Ovary (tissue), 3 donors: ENCODE measurements at regions not wholly inside any gene's neighbourhood (a gene's known extent, or its start where the extent isn't known, plus 50 kb on each side); places are given as distances from the start of the nearest gene placed in this dataset.

Experiments used
- CTCF ChIP-seq, 3 donors: fragments of 450-650 bp in 2 of 3; fragments of 200-600 bp in 1 of 3; IDR thresholded peaks; one replicate each; pipeline versions ENCODE4 v1.5.1 to v1.8.0; 2016 to 2022; ENCODE audit warnings: antibody characterized with exemption in 3 of 3, mild to moderate bottlenecking in 1 of 3
- EP300 ChIP-seq: sonication (generic); formaldehyde crosslinking; IDR thresholded peaks from one replicate; pipeline ENCODE4 v1.6.1; 2017; ENCODE audit warnings: antibody characterized with exemption
- POLR2A ChIP-seq: fragments of 450-650 bp; IDR thresholded peaks from one replicate; pipeline ENCODE4 v1.6.1; 2017; ENCODE audit warnings: antibody characterized with exemption, mild to moderate bottlenecking, moderate library complexity
- donor health status: DM: no; HTN: no; CAD: no.

GRCh38 chr16:16817196-16817595 is 438.3 kb downstream of the NPIPA7 start:
- TF ChIP-seq CTCF (IDR thresholded peaks at IDR 0.05) (no peak), POLR2A (no peak), EP300 (no peak)
